ENCODE measurements at regions not wholly inside any gene's neighbourhood (a gene's known extent, or its start where the extent isn't known, plus 50 kb on each side); places are given as distances from the start of the nearest gene placed in this dataset.

DNA sequence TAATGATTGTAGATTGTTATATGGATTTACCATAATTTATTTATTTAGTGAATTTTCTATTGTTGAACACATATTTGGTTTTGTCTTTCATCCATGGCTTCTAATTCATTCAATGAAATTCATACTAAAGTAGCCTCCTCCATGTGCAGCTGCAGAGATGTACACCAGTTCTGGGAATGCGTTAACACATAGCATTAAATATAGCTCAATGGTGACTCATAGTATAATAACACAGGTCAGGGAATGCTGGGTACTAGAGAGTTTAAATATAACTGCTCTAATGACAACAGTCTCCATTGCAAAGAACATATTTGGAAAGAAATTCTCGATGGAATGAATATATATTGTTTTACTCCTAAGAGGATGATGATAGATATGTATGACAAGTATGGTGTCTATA, 1190.2 kb upstream of the NRXN1 start:
- DNase-seq = no peak

DNA sequence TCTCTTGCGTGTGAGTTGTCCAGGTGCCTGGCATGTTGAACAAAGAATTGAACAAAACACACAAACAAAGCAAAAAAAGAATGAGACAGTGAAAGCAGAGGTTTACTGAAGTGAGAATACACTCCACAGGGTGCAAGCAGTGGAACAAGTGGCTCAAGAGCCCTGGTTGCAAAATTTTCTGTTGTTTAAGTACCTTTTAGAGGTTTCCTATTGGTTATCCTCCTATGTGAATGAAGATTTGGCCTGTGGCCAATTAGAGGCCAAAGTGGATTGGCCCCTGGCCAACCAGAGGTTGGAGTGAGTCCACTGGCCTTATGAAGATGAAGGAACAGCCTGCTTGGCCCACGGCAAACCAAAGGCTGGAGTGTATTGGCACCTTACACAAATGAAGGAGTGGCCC, 1188.5 kb upstream of the NRXN1 start:
- DNase-seq = no peak

DNA sequence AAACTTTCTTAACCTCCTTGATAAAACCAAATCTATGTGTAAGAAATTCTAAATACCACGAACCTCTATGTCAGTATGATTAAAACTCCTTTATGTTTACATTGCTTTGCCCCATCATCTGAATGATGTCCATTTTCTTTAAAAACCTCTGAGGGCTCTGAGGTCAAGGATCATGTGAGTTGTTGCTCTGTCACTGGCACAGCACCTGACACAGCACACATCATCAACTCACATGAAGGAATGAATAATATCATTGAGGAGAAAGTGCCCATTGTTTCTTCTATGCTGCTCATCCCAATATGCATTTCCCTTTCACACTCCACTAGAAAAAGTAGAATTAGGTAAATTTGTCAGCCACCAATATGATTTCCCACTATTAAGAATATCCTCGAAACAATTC, 1178.7 kb upstream of the NRXN1 start:
- no peak for DNase-seq

DNA sequence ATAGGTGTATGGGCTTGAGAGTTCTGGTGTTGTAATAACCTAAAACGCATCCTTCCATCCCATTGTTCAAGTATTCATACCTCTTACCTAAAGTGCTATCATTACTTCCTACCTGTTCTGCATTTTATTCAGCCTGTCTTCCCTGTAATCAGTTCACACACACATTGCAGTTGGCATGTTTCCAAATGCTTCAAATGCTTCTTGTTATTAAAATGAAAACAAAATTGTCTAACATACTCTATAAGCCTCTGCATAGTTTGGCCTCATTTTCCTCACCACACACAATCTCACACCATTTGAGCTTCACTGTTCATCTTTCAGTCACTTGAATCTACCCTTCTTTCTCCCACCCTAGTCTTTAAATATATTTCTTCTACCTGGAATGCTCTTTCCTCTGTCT, 1178.2 kb upstream of the NRXN1 start:
- no peak for DNase-seq

DNA sequence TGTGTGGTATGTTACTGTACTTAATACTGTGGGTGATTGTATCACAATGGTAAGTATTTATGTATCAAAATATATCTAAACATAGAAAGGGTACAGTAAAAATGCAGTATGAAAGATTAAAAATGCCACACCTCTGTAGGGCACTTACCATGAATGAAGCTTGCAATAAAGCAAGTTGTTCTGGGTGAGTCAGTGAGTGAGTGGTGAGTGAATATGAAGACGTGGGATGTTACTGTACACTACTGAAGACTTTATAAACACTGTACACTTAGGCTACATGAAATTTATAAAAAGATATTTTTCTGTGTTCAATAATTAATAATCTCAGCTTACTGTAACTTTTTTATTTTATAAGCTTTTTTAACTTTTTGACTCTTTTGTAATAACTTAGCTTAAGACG, 1162.4 kb upstream of the NRXN1 start:
- no peak for DNase-seq

DNA sequence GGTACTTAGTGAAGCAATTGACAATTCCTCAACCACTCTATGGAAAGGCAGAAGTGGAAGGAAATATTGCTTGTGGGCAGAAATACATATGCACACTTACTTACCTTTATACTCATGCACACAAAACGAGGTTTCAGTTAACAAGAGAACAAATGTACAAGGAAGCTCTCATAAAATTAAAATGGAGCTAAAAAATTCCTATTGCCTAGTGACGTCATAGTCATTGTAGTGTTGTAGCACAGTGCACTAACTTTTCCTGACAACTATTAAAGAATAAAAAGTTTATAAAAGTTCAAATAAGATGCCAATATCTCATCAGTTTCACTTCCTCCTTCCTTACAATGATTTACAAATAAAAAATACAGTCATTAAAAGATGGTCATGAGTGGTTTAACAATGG, 1161.9 kb upstream of the NRXN1 start:
- DNase-seq = no peak

DNA sequence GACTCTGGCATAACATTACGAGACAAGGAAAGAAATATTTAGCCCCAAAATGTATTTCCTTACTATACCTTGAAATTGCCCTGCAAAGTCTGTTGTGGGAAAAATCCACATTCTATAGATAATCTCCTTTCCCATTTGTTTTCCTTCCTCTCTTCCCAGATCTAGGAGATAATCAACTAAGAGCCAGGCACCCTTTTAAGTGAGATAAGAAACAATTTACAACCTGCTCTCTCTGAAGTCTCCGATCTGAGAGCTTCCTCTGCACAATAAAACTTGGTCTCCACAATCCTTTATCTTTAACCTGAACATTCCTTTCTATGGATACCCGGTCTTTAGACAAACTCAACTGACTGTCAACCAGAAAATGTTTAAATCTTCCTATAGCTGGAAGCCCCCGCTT, 1160.7 kb upstream of the NRXN1 start:
- no peak for DNase-seq

DNA sequence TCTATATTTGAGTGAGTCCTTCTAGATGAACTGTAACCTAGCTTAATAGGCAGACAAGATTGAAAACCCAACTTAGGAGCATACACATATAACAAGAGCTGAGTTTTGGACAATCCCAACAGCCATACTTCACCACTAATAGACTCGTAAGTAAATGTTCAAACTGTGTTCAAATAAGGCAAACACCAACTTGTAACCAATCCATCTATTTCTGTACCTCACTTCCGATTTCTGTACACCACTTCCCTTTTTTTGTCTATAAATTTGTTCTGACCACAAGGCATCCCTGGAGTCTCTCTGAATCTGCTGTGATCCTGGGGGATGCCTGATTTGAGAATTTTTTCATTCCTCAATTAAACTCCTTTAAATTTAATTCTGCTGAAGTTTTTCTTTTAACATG, 1149.1 kb upstream of the NRXN1 start:
- no peak for DNase-seq

DNA sequence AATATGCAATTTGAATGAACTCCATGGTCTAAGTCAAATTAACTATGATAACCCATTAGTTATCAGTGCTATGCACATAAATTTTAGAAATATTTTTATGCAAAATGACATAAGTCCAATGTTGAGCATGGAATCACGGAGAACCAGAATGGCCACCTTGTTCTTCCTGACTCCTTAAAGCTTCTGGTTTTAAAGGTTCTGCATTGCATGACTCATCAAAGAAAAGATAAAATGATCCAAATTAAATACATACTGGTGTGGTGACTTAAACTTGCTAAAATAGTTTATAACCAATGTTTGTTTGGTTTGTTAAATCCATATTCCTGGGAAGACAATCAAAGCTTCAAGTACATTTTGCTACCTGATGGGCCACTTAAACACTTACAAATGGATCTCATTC, 1146.9 kb upstream of the NRXN1 start:
- DNase-seq = no peak

DNA sequence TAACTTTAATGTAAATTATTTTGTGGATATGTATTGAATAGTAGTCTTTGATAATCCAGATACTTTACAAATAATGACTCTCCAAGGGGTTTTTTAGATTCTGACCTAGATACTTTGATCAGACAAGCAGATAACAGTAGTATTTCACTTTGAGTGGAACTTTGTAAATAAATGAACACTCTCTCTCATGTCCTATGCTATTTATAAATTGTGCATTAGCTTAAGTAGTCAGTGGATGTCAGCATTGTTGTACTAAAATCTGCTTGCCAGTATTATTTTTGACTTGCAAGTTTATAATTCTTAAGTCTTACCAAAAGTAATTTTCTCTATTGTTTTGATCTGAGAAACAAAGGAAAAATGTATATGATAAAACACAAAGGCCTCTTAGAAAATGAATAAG, 1113.1 kb upstream of the NRXN1 start:
- no peak for DNase-seq

DNA sequence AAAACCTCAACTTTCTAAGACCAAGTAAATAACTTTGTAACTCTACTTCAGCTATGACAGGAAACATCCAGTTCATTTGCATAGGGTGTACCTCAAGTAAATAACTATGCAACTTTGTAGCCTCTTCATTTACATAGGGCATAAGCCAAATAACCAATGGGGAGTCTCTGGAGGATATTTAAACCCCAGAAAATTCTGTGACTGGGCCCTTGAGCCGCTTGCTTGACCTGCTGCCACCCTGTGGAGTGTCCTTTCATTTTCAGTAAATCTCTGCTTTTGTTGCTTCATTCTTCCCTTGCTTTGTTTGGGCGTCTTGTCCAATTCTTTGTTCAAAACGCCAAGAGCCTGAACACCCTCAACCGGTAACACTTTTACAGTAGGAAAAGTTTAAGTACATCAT, 1112.7 kb upstream of the NRXN1 start:
- DNase-seq = no peak

DNA sequence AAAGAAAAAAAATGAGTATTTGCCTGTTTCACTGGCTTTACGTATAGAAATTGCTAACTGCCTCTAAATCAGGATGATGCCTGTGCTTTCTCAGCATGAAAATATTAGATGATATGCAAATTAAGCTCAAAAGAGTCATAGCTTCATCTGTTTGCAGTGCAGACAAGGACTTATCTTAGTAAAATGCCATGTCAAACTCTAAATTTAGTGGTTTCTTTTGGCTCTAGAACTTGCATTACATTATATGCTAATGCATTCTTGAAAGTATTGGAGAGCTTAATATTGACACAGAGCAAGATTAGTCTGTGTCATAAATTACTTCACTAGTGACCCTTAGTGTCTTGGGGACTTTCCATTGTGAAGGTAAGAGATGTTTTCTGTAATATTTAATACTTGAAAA, 1109.1 kb upstream of the NRXN1 start:
- no peak for DNase-seq

DNA sequence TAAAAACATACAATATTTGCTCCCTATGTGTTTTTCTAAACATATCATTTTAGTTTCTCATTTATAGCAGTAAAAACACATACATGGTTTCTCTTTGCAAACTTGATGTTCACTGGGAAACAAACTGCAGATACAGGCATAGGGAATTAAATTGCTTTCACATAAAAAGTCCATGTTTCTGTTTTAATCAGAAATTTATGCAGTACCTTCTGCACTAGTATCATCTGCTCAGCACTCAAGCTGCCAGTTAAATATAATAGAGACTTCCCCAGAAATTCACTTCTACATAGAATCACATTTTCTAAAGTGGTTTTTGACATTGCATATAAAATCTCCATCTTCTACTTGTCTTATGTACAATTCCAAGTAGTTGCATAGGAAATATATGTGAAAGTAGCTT, 1107.3 kb upstream of the NRXN1 start:
- DNase-seq = no peak

DNA sequence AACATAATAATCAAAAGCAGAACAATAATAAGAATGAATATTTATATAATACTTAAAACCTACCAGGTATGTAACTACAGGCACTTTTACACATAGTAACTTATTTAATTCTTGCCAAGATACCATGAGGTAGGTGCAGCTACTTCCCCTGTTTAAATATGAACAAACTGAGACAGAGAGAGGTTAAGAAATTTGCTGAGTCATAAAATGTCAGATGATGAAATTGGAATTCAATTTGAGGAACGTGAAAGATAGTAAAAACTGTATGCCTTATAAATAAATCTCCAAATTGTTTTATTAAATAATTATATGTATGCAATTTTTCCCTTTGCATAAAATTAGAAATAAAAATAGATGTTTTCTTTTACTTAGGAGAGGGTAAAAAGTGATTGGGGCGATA, 1103.3 kb upstream of the NRXN1 start:
- no peak for DNase-seq

DNA sequence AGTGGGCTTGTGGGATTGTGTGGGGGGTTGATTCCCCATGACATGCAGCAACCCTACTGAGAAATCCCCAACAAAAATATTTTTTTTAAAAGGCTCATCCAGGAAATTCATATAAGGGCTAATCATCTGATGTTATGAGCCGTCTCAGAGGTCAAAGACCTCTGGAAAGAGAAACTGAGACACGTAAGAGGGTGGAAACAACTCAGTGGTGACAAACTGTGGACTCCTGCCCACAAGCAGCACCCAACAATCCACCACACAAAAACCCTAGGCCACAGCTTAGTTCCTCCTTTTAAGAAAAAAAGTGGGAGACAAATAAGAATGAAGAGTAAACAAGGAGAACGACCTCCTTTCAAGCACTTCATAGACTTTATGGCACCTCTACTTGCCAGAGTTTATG, 1096.1 kb upstream of the NRXN1 start:
- no peak for DNase-seq

DNA sequence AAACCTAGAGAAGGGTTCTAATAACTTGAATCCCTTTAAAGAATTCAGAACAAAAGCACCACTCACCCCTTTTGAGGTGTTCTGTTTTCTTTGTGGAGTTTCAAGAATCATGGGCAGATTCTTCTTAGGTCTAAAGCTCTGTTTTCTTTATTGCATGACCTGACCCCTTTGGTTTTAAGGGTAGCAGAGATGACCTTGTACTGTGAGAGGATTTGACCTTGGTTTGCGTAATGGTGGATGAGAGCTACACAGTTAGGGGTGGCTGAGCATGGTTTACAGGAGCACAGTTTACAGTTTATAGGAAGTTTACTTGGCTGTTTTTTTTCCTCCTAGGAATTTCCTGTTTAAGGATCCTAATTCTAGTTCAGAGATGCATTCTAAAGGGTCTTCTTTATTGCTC, 1095.6 kb upstream of the NRXN1 start:
- no peak for DNase-seq

DNA sequence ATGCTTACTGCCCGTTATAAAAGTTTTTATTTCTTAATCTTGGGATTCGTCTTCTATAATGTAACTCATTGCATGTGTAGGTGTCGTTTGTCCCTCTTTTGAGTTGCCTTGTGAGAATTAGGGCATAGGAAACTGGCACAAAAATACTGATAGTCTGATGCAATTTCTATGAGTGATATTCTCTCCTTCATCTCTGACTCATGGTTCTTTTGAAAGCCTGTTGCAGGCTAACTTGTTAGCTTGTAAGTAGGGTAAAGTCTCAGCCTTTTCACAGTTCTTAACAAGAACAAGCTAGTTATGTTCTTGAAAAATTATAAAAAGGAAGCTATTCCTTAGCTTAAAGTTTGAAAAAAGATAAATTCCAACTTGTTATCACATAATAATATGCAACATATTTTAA, 1085.4 kb upstream of the NRXN1 start:
- DNase-seq = no peak

DNA sequence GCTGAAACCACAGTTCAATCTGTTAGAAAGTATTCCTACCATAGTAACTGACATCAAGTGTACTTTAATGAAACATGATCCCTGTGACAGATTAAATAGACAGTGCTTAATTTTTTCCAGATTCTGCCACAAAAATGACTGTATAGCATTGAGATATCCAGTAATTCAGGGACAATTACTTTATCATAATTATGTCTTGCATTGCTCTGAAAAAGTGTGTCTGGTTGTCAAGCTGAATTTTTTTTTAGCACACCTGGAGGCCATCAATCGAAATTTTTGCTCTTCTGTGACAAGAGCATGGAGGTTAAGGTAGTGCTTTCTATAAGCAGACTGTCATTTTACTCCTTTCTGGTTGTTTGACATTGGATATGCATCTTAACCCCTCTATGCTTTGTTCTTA, 1083.8 kb upstream of the NRXN1 start:
- no peak for DNase-seq

DNA sequence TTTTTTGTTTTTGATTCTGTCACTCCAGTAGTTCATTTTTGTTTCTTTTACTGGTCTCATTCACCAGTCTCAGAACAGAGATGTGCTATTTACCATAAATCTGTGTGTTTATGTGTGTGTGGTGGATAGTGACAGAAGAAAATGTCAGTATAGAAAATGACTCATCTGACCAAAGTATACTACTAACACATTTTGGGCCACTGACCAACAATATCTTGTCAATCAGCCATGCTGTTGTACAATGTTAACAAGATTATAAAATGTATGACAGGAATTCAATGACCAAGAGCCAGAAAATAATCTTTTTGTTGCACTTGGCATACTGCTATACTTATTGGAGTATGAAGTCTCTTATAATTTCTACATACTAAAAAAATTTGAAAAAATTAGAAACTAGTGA, 1081.4 kb upstream of the NRXN1 start:
- no peak for DNase-seq

DNA sequence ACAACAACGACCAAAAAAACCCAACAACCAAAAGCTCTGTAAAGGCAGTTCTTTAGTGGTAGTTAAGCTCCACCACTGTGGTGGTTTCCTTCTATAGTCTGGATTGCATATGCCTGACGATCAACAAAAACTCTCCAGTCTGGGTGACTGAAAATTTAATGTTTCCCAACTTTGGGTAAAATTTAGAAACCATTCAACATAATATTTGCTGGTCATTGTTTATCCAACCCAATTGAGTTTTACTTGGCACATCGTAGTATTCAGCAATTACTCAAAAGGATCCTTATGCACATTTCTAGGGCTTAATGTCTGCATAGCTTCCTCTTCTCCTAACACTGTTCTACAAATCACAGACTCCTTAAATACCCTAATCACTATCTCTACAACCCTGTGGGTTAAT, 1080.2 kb upstream of the NRXN1 start:
- DNase-seq = no peak

DNA sequence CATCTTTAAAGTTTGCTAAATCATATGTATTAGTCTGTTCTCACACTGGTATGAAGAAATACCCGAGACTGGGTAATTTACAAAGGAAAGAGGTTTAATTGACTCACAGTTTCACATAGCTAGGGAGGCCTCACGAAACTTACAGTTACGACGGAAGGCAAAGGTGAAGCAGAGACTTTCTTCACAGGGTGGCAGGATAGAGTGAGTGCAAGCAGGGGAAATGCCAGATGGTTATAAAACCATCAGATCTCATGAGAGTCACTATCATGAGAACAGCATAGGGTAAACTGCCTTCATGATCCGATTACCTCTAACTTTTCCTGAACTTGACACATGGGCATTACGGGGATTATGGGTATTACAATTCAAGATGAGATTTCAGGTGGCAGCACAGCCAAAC, 1075.2 kb upstream of the NRXN1 start:
- no peak for DNase-seq

DNA sequence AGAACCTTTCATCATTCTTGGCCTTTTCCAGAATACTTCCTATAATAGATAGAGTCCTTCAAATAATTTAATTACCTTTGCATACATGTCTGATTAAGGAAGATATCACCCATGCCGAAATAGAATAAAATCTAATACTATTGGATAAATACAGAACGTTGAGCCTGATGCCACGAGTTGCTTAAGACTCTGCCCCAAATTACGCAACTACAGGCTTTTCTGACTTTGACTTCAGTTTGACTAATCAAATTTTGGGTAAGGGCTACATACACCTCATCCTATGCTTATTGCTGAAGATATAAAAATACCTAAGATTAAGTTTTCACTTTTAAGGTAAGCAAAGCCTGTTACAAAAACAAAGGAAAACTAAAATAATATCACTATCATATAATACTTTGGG, 1065.1 kb upstream of the NRXN1 start:
- DNase-seq = no peak

DNA sequence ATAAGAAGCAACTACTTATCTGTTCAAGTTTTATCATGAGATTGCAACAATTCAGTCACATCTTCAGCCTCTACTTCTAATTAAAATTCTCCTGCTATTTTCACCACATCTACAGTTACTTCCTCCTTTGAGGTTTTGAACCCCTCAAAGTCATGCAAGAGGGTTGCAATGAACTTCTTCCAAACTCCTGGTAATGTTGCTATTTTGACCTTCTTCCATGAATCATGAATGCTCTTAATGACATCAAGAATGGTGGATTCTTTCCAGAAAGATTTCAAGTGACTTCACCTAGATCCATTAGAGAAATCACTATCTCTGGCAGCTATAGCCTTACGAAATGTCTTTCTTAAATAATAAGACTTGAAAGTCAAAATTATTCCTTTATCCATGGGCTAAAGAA, 1052.8 kb upstream of the NRXN1 start:
- DNase-seq = no peak

DNA sequence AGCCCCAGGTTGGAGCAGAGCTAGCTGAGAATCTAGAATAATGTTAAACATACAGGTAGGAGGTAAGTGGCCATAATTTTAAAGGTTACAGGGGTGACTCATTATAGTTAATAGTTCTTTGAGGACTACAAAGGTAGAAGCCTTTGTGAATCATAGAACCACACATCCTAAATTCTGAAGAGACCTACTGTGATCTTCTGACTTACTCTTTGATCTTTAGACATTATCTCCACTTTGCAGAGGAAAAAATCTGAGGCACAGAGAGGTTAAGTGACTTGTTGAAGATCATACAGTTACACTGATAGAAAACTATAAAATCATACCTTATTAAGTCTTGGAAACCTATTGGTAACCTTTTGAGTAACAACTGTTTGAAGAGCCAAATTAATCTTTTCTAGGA, 1051.3 kb upstream of the NRXN1 start:
- DNase-seq = no peak

DNA sequence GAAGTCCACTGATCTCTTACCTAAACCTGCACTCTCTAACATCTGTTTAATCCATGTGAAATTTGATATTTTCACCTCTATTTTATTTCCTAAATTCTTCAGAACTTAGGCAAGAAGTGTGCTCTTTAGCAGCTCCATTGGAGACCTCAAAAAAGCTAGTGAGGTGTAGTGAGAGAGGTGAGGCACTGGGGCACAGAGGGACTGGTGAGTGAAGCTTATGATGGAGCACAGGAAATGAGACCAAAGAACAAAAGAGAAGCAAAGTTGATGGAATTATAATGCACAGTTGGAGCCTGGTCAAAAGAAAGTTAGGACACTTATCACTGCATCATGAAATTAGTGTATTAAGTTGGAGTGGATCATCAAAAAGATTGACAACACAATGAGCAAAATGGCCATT, 1050.7 kb upstream of the NRXN1 start:
- DNase-seq = no peak

DNA sequence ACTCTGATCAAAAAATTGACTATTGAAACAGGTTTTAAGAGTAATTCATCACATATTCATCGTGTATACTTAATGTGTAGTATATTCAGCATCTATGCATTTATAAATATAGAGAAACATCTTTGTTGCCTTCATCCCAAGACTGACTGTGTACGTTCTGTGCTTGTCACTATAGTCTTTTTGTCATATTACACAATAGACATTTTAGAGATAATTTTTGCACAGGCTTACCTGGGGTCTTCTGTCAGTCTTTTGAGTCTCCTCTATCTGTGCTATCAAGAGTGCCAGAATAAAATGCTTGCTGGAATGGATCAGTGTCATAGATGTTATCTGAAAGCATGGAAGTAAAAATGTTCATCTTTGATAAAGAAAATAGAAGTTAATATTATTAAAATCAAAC, 1047.7 kb upstream of the NRXN1 start:
- no peak for DNase-seq

DNA sequence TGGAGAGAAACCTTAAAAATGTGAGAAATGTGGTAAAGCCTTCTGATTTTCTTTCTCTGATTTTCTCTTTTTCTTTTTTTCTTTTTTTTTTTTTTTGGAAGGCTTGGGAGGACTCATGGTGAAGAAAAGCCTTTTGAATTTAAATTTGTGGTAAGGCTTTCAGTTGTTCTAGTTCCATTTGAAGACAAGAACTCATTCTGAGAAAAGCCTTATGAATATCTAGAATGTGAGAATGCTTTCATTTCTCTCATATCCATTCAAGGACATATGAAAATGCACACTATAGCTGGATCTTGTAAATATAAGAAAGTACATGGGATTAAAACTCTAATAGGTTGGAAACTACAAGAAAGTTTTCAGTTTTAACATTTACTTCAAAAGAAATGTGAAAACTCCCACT, 1045.2 kb upstream of the NRXN1 start:
- DNase-seq = no peak

Measured in NK-92 treated with Interleukin-12 subunit alpha and Interleukin-12 subunit beta, amount 100 ng/mL, for 24 hours (cell line).